Neural progenitor cell (in vitro differentiated cells): ENCODE measurements at regions not wholly inside any gene's neighbourhood (a gene's known extent, or its start where the extent isn't known, plus 50 kb on each side); places are given as distances from the start of the nearest gene placed in this dataset.

Experiments used
- EZH2 ChIP-seq: fragments of 200-600 bp; sonication (generic); IDR thresholded peaks from 2 replicates; pipeline ENCODE4 v1.6.1; 2017; ENCODE audit warnings: antibody characterized with exemption, mild to moderate bottlenecking, moderate library complexity
- EZH2phosphoT487 ChIP-seq: fragments of 200-600 bp; sonication (generic); IDR thresholded peaks from 2 replicates; pipeline ENCODE4 v1.6.1; 2017; ENCODE audit warnings: antibody characterized with exemption
- TF ChIP-seq, protein P1 (sequence below): fragments of 200-600 bp; sonication (generic); IDR thresholded peaks from 2 replicates; pipeline ENCODE4 v1.5.1; 2017; ENCODE audit warnings: antibody characterized with exemption, mild to moderate bottlenecking

DNA sequence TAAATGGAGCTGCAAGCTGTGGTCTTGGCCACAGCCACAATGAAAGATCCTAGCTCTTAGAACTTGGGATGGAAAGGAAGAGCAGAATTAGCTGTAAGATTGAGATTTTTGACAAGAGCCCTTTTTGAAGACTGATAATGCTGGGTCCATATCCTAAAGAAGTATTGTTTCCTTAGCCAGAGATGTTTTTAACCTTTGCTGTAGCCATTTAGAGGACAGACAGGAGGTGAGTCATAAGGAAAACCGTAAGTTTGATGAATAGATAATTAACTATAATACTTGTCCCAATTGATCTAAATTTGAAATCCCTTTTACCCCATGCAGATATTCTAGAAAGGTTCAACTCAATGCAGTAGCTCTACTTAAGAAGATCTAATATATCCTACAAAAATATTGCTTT lies 213.7 kb downstream of the HTR1B start:
- TF ChIP-seq, protein P1, sequence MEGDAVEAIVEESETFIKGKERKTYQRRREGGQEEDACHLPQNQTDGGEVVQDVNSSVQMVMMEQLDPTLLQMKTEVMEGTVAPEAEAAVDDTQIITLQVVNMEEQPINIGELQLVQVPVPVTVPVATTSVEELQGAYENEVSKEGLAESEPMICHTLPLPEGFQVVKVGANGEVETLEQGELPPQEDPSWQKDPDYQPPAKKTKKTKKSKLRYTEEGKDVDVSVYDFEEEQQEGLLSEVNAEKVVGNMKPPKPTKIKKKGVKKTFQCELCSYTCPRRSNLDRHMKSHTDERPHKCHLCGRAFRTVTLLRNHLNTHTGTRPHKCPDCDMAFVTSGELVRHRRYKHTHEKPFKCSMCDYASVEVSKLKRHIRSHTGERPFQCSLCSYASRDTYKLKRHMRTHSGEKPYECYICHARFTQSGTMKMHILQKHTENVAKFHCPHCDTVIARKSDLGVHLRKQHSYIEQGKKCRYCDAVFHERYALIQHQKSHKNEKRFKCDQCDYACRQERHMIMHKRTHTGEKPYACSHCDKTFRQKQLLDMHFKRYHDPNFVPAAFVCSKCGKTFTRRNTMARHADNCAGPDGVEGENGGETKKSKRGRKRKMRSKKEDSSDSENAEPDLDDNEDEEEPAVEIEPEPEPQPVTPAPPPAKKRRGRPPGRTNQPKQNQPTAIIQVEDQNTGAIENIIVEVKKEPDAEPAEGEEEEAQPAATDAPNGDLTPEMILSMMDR, result no peak
- TF ChIP-seq EZH2, result no peak
- no peak for TF ChIP-seq EZH2phosphoT487
